ENCODE measurements at regions not wholly inside any gene's neighbourhood (a gene's known extent, or its start where the extent isn't known, plus 50 kb on each side); places are given as distances from the start of the nearest gene placed in this dataset.

DNA sequence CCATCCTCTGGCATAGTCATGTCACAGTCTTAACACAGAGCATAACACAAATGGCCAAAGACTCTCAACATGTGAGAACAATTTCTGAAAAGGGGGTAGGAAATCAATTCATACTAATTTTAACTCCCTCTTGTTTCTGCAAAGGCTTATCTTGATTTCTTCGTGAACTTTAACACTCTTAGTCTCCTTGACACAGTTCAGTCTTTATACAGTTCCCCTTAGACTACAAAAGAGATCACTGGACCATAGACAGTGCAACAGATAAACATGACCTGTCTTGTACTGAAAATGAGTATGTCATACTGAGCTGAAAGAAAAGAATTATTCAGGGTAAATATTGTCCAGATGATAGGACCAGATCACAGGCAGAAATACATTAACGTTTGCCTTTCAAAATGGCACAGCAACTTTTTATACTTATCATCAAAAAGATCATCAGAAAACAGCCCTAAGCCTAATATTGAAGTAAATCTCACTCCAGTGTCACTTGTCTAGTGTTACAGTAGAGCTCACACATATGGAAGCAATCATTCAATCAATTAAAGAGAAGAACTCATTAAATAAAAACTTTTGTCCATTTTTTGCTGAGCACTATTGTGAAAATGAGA is 56.4 kb upstream of the VRK2 start:
- DNase-seq (ENCODE audit: low spot score in 2 of 2, unreplicated experiment in 2 of 2), result no peak
- no peaks in the 10 kb centered on the region for H3K9me3 Mint-ChIP-seq
- H3K27me3 Mint-ChIP-seq (ENCODE audit: low read depth), result no peaks in the 10 kb centered on the region
- H3K4me3 Mint-ChIP-seq, result no peak overlapping the region
- no peaks in the 10 kb centered on the region for H3K36me3 Mint-ChIP-seq
- TF ChIP-seq, protein P1, sequence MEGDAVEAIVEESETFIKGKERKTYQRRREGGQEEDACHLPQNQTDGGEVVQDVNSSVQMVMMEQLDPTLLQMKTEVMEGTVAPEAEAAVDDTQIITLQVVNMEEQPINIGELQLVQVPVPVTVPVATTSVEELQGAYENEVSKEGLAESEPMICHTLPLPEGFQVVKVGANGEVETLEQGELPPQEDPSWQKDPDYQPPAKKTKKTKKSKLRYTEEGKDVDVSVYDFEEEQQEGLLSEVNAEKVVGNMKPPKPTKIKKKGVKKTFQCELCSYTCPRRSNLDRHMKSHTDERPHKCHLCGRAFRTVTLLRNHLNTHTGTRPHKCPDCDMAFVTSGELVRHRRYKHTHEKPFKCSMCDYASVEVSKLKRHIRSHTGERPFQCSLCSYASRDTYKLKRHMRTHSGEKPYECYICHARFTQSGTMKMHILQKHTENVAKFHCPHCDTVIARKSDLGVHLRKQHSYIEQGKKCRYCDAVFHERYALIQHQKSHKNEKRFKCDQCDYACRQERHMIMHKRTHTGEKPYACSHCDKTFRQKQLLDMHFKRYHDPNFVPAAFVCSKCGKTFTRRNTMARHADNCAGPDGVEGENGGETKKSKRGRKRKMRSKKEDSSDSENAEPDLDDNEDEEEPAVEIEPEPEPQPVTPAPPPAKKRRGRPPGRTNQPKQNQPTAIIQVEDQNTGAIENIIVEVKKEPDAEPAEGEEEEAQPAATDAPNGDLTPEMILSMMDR (IDR thresholded peaks at IDR 0.05; ENCODE audit: unreplicated experiment), result no peak
- peaks cover 6% of the 10 kb centered on the region for H3K4me1 Mint-ChIP-seq
- no peak overlapping the region for H3K27ac Mint-ChIP-seq
